Type B pancreatic cell (in vitro differentiated cells): ENCODE measurements at regions not wholly inside any gene's neighbourhood (a gene's known extent, or its start where the extent isn't known, plus 50 kb on each side); places are given as distances from the start of the nearest gene placed in this dataset.

Experiments
- DNase-seq: peaks from one replicate; pipeline ENCODE4 v3.0.0; 2021; ENCODE audit warnings: mixed read lengths; ENCODE audit not compliant: unreplicated experiment; ENCODE audit errors: extremely low spot score
- H3K27ac Mint-ChIP-seq: 2 replicates; pipeline ENCODE4 v1.8.0; 2021; ENCODE audit warnings: mild to moderate bottlenecking, mixed read lengths
- H3K27me3 Mint-ChIP-seq: 2 replicates; pipeline ENCODE4 v1.8.0; 2021; ENCODE audit warnings: mixed read lengths
- H3K36me3 Mint-ChIP-seq: 2 replicates; pipeline ENCODE4 v1.8.0; 2021; ENCODE audit warnings: mixed read lengths
- H3K4me1 Mint-ChIP-seq: one replicate; pipeline ENCODE4 v1.8.0; 2021; ENCODE audit warnings: mixed read lengths; ENCODE audit not compliant: unreplicated experiment
- H3K4me3 Mint-ChIP-seq: 2 replicates; pipeline ENCODE4 v1.8.0; 2021; ENCODE audit warnings: mild to moderate bottlenecking, mixed read lengths
- H3K9me3 Mint-ChIP-seq: 2 replicates; pipeline ENCODE4 v1.8.0; 2021; ENCODE audit warnings: mixed read lengths
- TF ChIP-seq, protein P1 (sequence below): fragments of 200-600 bp; sonication (generic); conservative IDR thresholded peaks from 2 replicates; pipeline ENCODE4 v1.5.0; 2021; ENCODE audit warnings: antibody characterized with exemption, mild to moderate bottlenecking

DNA sequence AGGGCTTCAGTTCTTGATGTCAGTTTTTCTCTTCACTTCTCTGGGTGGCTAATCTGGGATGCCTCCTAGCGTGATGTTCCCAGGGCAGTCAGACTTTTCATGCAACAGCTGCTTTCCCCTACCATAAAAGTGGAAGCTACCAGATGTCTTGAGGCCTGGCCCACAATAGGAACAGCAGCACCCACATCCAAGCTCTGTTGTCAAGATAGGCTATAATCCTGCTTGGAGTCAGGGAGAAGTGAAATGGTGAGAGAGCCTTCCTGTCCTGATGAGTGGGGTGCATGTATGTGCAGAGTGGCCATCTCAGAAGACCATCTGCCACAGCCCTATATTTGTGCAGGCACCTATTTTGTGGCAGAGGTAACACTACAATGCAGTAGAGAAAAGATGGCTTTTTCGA, 108.0 kb downstream of the HTR5A start:
- H3K27ac Mint-ChIP-seq, result no peak overlapping the region
- H3K4me3 Mint-ChIP-seq, result no peak overlapping the region
- H3K9me3 Mint-ChIP-seq, result peaks cover 4% of the 10 kb centered on the region

DNA sequence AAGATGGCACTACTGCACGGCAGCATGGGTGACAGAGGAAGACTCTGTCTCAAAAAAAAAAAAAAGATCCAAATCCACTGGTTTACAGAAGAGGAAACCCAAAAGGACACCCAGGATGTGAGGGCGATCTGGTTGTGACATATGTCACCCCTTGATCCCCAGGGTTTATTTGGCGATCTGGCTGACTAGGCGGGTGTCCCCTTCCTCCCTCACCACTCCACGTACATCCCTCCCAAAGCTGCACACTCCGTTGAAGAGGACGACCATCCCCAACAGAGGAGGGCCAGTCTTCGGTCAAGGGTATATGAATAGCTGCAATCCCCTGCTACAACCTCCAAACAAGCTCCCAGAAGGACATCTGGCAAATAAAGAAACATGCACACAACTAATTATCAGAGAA, 111.6 kb downstream of the HTR5A start:
- Mint-ChIP-seq H3K4me3 (no peak overlapping the region), H3K27ac (no peak overlapping the region), H3K27me3 (no peaks in the 10 kb centered on the region), H3K36me3 (no peaks in the 10 kb centered on the region), H3K4me1 (no peaks in the 10 kb centered on the region), H3K9me3 (peaks cover 19% of the 10 kb centered on the region)
- TF ChIP-seq, protein P1, sequence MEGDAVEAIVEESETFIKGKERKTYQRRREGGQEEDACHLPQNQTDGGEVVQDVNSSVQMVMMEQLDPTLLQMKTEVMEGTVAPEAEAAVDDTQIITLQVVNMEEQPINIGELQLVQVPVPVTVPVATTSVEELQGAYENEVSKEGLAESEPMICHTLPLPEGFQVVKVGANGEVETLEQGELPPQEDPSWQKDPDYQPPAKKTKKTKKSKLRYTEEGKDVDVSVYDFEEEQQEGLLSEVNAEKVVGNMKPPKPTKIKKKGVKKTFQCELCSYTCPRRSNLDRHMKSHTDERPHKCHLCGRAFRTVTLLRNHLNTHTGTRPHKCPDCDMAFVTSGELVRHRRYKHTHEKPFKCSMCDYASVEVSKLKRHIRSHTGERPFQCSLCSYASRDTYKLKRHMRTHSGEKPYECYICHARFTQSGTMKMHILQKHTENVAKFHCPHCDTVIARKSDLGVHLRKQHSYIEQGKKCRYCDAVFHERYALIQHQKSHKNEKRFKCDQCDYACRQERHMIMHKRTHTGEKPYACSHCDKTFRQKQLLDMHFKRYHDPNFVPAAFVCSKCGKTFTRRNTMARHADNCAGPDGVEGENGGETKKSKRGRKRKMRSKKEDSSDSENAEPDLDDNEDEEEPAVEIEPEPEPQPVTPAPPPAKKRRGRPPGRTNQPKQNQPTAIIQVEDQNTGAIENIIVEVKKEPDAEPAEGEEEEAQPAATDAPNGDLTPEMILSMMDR, result no peak
- no peak for DNase-seq

More for the DNA sequence above, 108.0 kb downstream of the HTR5A start:
- H3K36me3 Mint-ChIP-seq, result no peaks in the 10 kb centered on the region
- no peaks in the 10 kb centered on the region for H3K4me1 Mint-ChIP-seq
- TF ChIP-seq, protein P1, result no peak
- DNase-seq, result no peak
- H3K27me3 Mint-ChIP-seq, result peaks cover 5% of the 10 kb centered on the region

DNA sequence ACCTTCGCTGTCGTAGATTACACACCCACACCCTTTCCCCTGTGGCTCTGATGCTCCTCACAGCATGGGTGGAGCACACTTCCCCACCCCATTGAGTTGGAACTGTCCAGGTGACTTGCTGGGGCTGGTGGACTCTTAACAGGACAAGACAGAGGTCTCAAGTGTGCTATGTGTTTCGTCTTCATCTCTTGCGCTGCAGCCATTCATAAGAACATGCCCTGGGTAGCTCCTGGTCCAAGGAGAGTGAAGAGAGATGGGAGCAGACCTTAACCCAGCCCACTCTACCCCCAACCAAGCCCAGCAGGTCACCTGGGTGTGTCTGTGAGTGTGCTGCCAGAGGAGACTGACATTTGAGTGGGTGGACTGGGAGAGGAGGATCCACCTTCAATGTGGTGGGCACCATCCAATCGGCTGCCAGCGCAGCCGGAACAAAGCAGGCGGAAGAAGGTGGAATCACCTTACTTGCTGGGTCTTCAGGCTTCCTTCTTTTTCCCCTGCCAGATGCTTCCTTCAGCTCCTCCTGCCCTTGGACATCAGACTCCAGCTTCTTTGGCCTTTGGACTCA, 112.4 kb downstream of the HTR5A start:
- H3K4me1 Mint-ChIP-seq, result no peaks in the 10 kb centered on the region
- TF ChIP-seq, protein P1, result no peak
- no peaks in the 10 kb centered on the region for H3K27me3 Mint-ChIP-seq
- peaks cover 19% of the 10 kb centered on the region for H3K9me3 Mint-ChIP-seq
- no peak overlapping the region for H3K4me3 Mint-ChIP-seq
- DNase-seq, result no peak
- no peaks in the 10 kb centered on the region for H3K36me3 Mint-ChIP-seq
- no peak overlapping the region for H3K27ac Mint-ChIP-seq

DNA sequence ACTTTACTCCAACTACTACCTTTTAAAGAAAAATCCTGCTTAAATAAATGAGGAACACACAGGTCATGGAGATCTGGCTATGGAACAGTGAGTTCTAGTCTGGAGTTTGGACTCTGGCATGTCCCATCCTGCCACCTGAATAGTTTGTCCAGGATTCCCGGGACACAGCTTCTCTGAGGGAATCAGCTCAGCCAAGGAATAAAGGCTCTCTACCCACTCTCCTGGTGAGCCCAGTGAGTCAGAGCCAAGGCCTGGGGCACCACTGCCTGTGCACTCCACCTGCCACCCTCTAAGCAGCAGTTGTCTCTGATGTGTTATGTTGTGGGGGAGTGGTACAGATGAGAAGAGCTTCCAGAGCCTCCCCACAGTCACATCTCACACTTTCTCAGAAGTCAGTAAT, 113.5 kb downstream of the HTR5A start:
- Mint-ChIP-seq H3K36me3 (no peaks in the 10 kb centered on the region), H3K4me3 (no peak overlapping the region), H3K4me1 (no peaks in the 10 kb centered on the region), H3K9me3 (peaks cover 19% of the 10 kb centered on the region), H3K27ac (no peak overlapping the region), H3K27me3 (peaks cover 4% of the 10 kb centered on the region)
- no peak for DNase-seq
- TF ChIP-seq, protein P1, result no peak

DNA sequence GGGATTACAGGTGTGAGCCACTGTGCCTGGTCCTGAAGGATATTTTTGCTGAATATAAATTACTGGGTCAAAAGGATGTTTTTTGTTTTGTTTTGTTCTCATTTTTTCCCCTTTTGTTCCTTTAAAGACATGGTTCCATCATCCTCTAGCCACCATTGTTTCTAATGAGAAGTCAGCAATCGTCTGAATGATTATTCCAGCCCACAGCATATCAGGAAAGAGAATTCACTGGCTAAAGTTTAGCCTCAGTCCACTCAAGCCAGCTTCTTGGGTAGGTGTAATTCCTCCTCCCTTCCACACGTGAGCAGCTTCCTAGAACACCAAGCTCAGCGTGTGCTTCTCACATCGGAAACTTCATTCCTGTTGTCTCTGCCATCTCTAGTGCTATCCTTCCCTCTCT, 112.8 kb upstream of the INSIG1 start:
- Mint-ChIP-seq H3K27me3 (peaks cover 7% of the 10 kb centered on the region), H3K36me3 (no peaks in the 10 kb centered on the region), H3K4me1 (no peaks in the 10 kb centered on the region), H3K4me3 (no peak overlapping the region), H3K27ac (no peak overlapping the region), H3K9me3 (peaks cover 19% of the 10 kb centered on the region)
- TF ChIP-seq, protein P1, result no peak
- DNase-seq, result no peak
